Activated T-cell treated with anti-CD3 and anti-CD28 coated beads, Interleukin-2, amount 50 U/mL, for 72 hours (primary cell): ENCODE measurements at regions not wholly inside any gene's neighbourhood (a gene's known extent, or its start where the extent isn't known, plus 50 kb on each side); places are given as distances from the start of the nearest gene placed in this dataset.

Experiments used
- ATAC-seq, 2 donors: fragments of 150-1000 bp; cut with Tn5 transposase; replicated peaks in 1 of 2; 2 replicates each; pipeline ENCODE4 v1.10.0; 2021; ENCODE audit warnings: moderate library complexity in 2 of 2, mild to moderate bottlenecking in 1 of 2
- DNase-seq, 2 donors: peaks; one replicate each; pipeline ENCODE4 v3.0.0; 2021 to 2022; ENCODE audit warnings: mixed read lengths in 1 of 2
- H3K27ac Mint-ChIP-seq: one replicate; pipeline ENCODE4 v1.8.0; 2022; ENCODE audit warnings: mild to moderate bottlenecking, moderate library complexity, mixed read lengths
- H3K27me3 Mint-ChIP-seq: one replicate; pipeline ENCODE4 v1.8.0; 2022; ENCODE audit warnings: low read depth, mixed read lengths
- H3K36me3 Mint-ChIP-seq, 2 donors: one replicate each; pipeline ENCODE4 v1.8.0; 2022; ENCODE audit warnings: mixed read lengths in 2 of 2, mild to moderate bottlenecking in 1 of 2; ENCODE audit not compliant: insufficient read depth in 2 of 2
- H3K4me1 Mint-ChIP-seq: one replicate; pipeline ENCODE4 v1.8.0; 2022; ENCODE audit warnings: low read depth, mixed read lengths
- H3K4me3 Mint-ChIP-seq, 2 donors: one replicate each; pipeline ENCODE4 v1.8.0; 2022; ENCODE audit warnings: mild to moderate bottlenecking in 2 of 2, mixed read lengths in 2 of 2, moderate library complexity in 2 of 2
- H3K9me3 Mint-ChIP-seq, 2 donors: one replicate each; pipeline ENCODE4 v1.8.0; 2022; ENCODE audit warnings: mixed read lengths in 2 of 2

GRCh38 chr4:156638334-156638733, 333.3 kb downstream of the PDGFC start:
- Mint-ChIP-seq H3K36me3 (no peaks in the 10 kb centered on the region), H3K4me1 (no peaks in the 10 kb centered on the region), H3K9me3 (peaks cover 4 to 10% of the 10 kb centered on the region in 2 donors), H3K4me3 (no peak overlapping the region), H3K27ac (no peak overlapping the region), H3K27me3 (no peaks in the 10 kb centered on the region)
- no peak for DNase-seq
- no peak for ATAC-seq

GRCh38 chr4:156636381-156636780, 335.2 kb downstream of the PDGFC start:
- H3K4me3 Mint-ChIP-seq = no peak overlapping the region
- no peaks in the 10 kb centered on the region for H3K27me3 Mint-ChIP-seq
- no peak for DNase-seq
- ATAC-seq = no peak
- H3K9me3 Mint-ChIP-seq = peaks cover 5 to 10% of the 10 kb centered on the region in 2 donors
- no peak overlapping the region for H3K27ac Mint-ChIP-seq
- H3K4me1 Mint-ChIP-seq = no peaks in the 10 kb centered on the region
- no peaks in the 10 kb centered on the region for H3K36me3 Mint-ChIP-seq

GRCh38 chr4:156635051-156635450, 336.5 kb downstream of the PDGFC start:
- H3K36me3 Mint-ChIP-seq = no peaks in the 10 kb centered on the region

GRCh38 chr4:156634612-156635011, 337.0 kb downstream of the PDGFC start:
- no peak for ATAC-seq

More at GRCh38 chr4:156635051-156635450, 336.5 kb downstream of the PDGFC start:
- no peaks in the 10 kb centered on the region for H3K27me3 Mint-ChIP-seq
- H3K27ac Mint-ChIP-seq = no peak overlapping the region
- DNase-seq = no peak
- H3K4me1 Mint-ChIP-seq = no peaks in the 10 kb centered on the region
- peaks cover 12 to 13% of the 10 kb centered on the region in 2 donors for H3K9me3 Mint-ChIP-seq
- H3K4me3 Mint-ChIP-seq = no peak overlapping the region
- ATAC-seq = no peak

GRCh38 chr4:156633847-156634246, 337.8 kb downstream of the PDGFC start:
- no peaks in the 10 kb centered on the region for H3K36me3 Mint-ChIP-seq
- no peaks in the 10 kb centered on the region for H3K4me1 Mint-ChIP-seq
- no peak for DNase-seq
- no peak overlapping the region for H3K4me3 Mint-ChIP-seq
- peaks cover 8 to 10% of the 10 kb centered on the region in 2 donors for H3K9me3 Mint-ChIP-seq
- no peaks in the 10 kb centered on the region for H3K27me3 Mint-ChIP-seq
- ATAC-seq = no peak
- no peak overlapping the region for H3K27ac Mint-ChIP-seq

More at GRCh38 chr4:156634612-156635011, 337.0 kb downstream of the PDGFC start:
- Mint-ChIP-seq H3K36me3 (no peaks in the 10 kb centered on the region), H3K9me3 (peaks cover 12 to 13% of the 10 kb centered on the region in 2 donors), H3K4me3 (no peak overlapping the region), H3K4me1 (no peaks in the 10 kb centered on the region), H3K27ac (no peak overlapping the region), H3K27me3 (no peaks in the 10 kb centered on the region)
- DNase-seq = no peak

- Mint-ChIP-seq H3K27ac (no peak overlapping the region), H3K4me1 (no peaks in the 10 kb centered on the region), H3K4me3 (no peak overlapping the region), H3K9me3 (peaks cover 2 to 12% of the 10 kb centered on the region in 2 donors), H3K36me3 (no peaks in the 10 kb centered on the region), H3K27me3 (no peaks in the 10 kb centered on the region)
- no peak for ATAC-seq
- no peak for DNase-seq
These were observed 342.7 kb downstream of the PDGFC start for GRCh38 chr4:156628858-156629257.

- no peak for ATAC-seq
- no peak overlapping the region for H3K27ac Mint-ChIP-seq
- H3K4me3 Mint-ChIP-seq = no peak overlapping the region
- no peak for DNase-seq
- peaks cover 2 to 6% of the 10 kb centered on the region in 2 donors for H3K9me3 Mint-ChIP-seq
- H3K36me3 Mint-ChIP-seq = no peaks in the 10 kb centered on the region
- H3K4me1 Mint-ChIP-seq = no peaks in the 10 kb centered on the region
- H3K27me3 Mint-ChIP-seq = no peaks in the 10 kb centered on the region
These were observed 348.2 kb downstream of the PDGFC start for GRCh38 chr4:156623376-156623775.

GRCh38 chr4:156620786-156621185, 350.8 kb downstream of the PDGFC start:
- H3K4me3 Mint-ChIP-seq = no peak overlapping the region

GRCh38 chr4:156619154-156619934, 352.3 kb downstream of the PDGFC start:
- no peaks in the 10 kb centered on the region for H3K27me3 Mint-ChIP-seq
- H3K27ac Mint-ChIP-seq = no peak overlapping the region
- no peak for ATAC-seq
- H3K4me1 Mint-ChIP-seq = no peaks in the 10 kb centered on the region
- peaks cover 2 to 5% of the 10 kb centered on the region in 2 donors for H3K9me3 Mint-ChIP-seq
- H3K4me3 Mint-ChIP-seq = no peak overlapping the region
- H3K36me3 Mint-ChIP-seq = no peaks in the 10 kb centered on the region
- no peak for DNase-seq

More at GRCh38 chr4:156620786-156621185, 350.8 kb downstream of the PDGFC start:
- no peak for ATAC-seq
- Mint-ChIP-seq H3K4me1 (no peaks in the 10 kb centered on the region), H3K9me3 (peaks cover 2 to 5% of the 10 kb centered on the region in 2 donors), H3K36me3 (no peaks in the 10 kb centered on the region), H3K27ac (no peak overlapping the region), H3K27me3 (no peaks in the 10 kb centered on the region)
- DNase-seq = no peak

- ATAC-seq (no peak), DNase-seq (no peak)
- H3K36me3 Mint-ChIP-seq = no peaks in the 10 kb centered on the region
- H3K4me3 Mint-ChIP-seq = no peak overlapping the region
- no peaks in the 10 kb centered on the region for H3K27me3 Mint-ChIP-seq
- peaks cover 1 to 6% of the 10 kb centered on the region in 2 donors for H3K9me3 Mint-ChIP-seq
- no peak overlapping the region for H3K27ac Mint-ChIP-seq
- H3K4me1 Mint-ChIP-seq = no peaks in the 10 kb centered on the region
These were observed 356.5 kb downstream of the PDGFC start for GRCh38 chr4:156615066-156615531.

GRCh38 chr4:156614536-156614935, 357.1 kb downstream of the PDGFC start:
- H3K36me3 Mint-ChIP-seq = no peaks in the 10 kb centered on the region
- DNase-seq = no peak
- no peak overlapping the region for H3K27ac Mint-ChIP-seq
- no peaks in the 10 kb centered on the region for H3K27me3 Mint-ChIP-seq
- H3K4me3 Mint-ChIP-seq = no peak overlapping the region
- H3K4me1 Mint-ChIP-seq = no peaks in the 10 kb centered on the region
- H3K9me3 Mint-ChIP-seq = peaks cover 4 to 6% of the 10 kb centered on the region in 2 donors
- ATAC-seq = no peak

- no peaks in the 10 kb centered on the region for H3K4me1 Mint-ChIP-seq
- no peak overlapping the region for H3K4me3 Mint-ChIP-seq
- ATAC-seq (no peak), DNase-seq (no peak)
- peaks cover 3 to 4% of the 10 kb centered on the region in 2 donors for H3K9me3 Mint-ChIP-seq
- no peaks in the 10 kb centered on the region for H3K27me3 Mint-ChIP-seq
- no peaks in the 10 kb centered on the region for H3K36me3 Mint-ChIP-seq
- H3K27ac Mint-ChIP-seq = no peak overlapping the region
These were observed 362.2 kb downstream of the PDGFC start for GRCh38 chr4:156609421-156609820.

GRCh38 chr4:156608651-156609050, 362.9 kb downstream of the PDGFC start:
- no peak for DNase-seq
- Mint-ChIP-seq H3K27me3 (no peaks in the 10 kb centered on the region), H3K27ac (no peak overlapping the region), H3K9me3 (peaks cover 4 to 6% of the 10 kb centered on the region in 2 donors), H3K4me1 (no peaks in the 10 kb centered on the region), H3K36me3 (peaks cover 0 to 2% of the 10 kb centered on the region in 2 donors), H3K4me3 (no peak overlapping the region)
- ATAC-seq = no peak

GRCh38 chr4:156607478-156607857, 364.1 kb downstream of the PDGFC start:
- peaks cover 0 to 2% of the 10 kb centered on the region in 2 donors for H3K36me3 Mint-ChIP-seq
- H3K27ac Mint-ChIP-seq = no peak overlapping the region
- H3K9me3 Mint-ChIP-seq = peaks cover 6 to 9% of the 10 kb centered on the region in 2 donors
- H3K27me3 Mint-ChIP-seq = no peaks in the 10 kb centered on the region
- H3K4me3 Mint-ChIP-seq = no peak overlapping the region
- ATAC-seq = no peak
- no peak for DNase-seq
- no peaks in the 10 kb centered on the region for H3K4me1 Mint-ChIP-seq
